HEK293T (cell line): ENCODE measurements at regions not wholly inside any gene's neighbourhood (a gene's known extent, or its start where the extent isn't known, plus 50 kb on each side); places are given as distances from the start of the nearest gene placed in this dataset.

Experiments used
- CTCF ChIA-PET: fragments of 350-600 bp; formaldehyde crosslinking; extraction: SDS; loops from one replicate; lab custom pipeline; 2021; ENCODE audit warnings: antibody characterized with exemption, inconsistent platforms; lab: Yijun Ruan, JAX
- POLR2A ChIA-PET: fragments of 350-600 bp; formaldehyde crosslinking; extraction: SDS; loops from one replicate; lab custom pipeline; 2020; ENCODE audit warnings: antibody characterized with exemption, inconsistent platforms; lab: Yijun Ruan, JAX
- DNase-seq: peaks from one replicate; pipeline ENCODE4 v3.0.0; 2012; ENCODE audit warnings: mixed read lengths; ENCODE audit errors: extremely low spot score
- ARNT ChIP-seq: fragments of 450-650 bp; IDR thresholded peaks from 2 replicates; pipeline ENCODE4 v1.6.1; 2017; ENCODE audit warnings: mild to moderate bottlenecking
- BHLHE40 ChIP-seq: fragments of 450-650 bp; IDR thresholded peaks from 2 replicates; pipeline ENCODE4 v1.6.1; 2016; ENCODE audit warnings: mild to moderate bottlenecking, moderate library complexity, borderline replicate concordance
- CTBP1 ChIP-seq: fragments of 450-650 bp; IDR thresholded peaks from 2 replicates; pipeline ENCODE4 v1.6.1; 2016; ENCODE audit warnings: borderline replicate concordance
- ELF4 ChIP-seq: fragments of 450-650 bp; IDR thresholded peaks from 2 replicates; pipeline ENCODE4 v1.6.1; 2017; ENCODE audit warnings: antibody characterized with exemption
- FOXA1 ChIP-seq: fragments of 450-650 bp; IDR thresholded peaks from 2 replicates; pipeline ENCODE4 v1.6.1; 2016; ENCODE audit warnings: mild to moderate bottlenecking
- FOXK2 ChIP-seq: fragments of 450-650 bp; IDR thresholded peaks from 2 replicates; pipeline ENCODE4 v1.6.1; 2016; ENCODE audit warnings: mild to moderate bottlenecking
- FOXM1 ChIP-seq: fragments of 450-650 bp; IDR thresholded peaks from 2 replicates; pipeline ENCODE4 v1.6.1; 2017; ENCODE audit warnings: mild to moderate bottlenecking, borderline replicate concordance
- HDGF ChIP-seq: fragments of 450-650 bp; IDR thresholded peaks from 2 replicates; pipeline ENCODE4 v1.6.1; 2017; ENCODE audit warnings: antibody characterized with exemption, borderline replicate concordance
- L3MBTL2 ChIP-seq: fragments of 450-650 bp; conservative IDR thresholded peaks from 2 replicates; pipeline ENCODE4 v1.6.1; 2016; ENCODE audit warnings: mild to moderate bottlenecking
- LEF1 ChIP-seq: fragments of 450-650 bp; IDR thresholded peaks from 2 replicates; pipeline ENCODE4 v1.6.1; 2017; ENCODE audit warnings: mild to moderate bottlenecking, borderline replicate concordance
- NFRKB ChIP-seq: fragments of 450-650 bp; IDR thresholded peaks from 2 replicates; pipeline ENCODE4 v1.6.1; 2016; ENCODE audit warnings: mild to moderate bottlenecking, moderate library complexity
- PKNOX1 ChIP-seq: fragments of 450-650 bp; IDR thresholded peaks from 2 replicates; pipeline ENCODE4 v1.6.1; 2016
- SP1 ChIP-seq: fragments of 450-650 bp; IDR thresholded peaks from 2 replicates; pipeline ENCODE4 v1.6.1; 2017
- SUZ12 ChIP-seq: fragments of 450-650 bp; IDR thresholded peaks from 2 replicates; pipeline ENCODE4 v1.6.1; 2016; ENCODE audit warnings: mild to moderate bottlenecking
- TARDBP ChIP-seq: fragments of 450-650 bp; IDR thresholded peaks from 2 replicates; pipeline ENCODE4 v1.6.1; 2016
- ZNF384 ChIP-seq: fragments of 450-650 bp; IDR thresholded peaks from 2 replicates; pipeline ENCODE4 v1.6.1; 2016

GRCh38 chr4:148951346-148951745, 509.1 kb upstream of the NR3C2 start:
- no peak for DNase-seq
- POLR2A ChIA-PET, result no interaction called here
- CTCF ChIA-PET, result interaction anchor here (0.7 kb wide), 1 partner anchor 1414 kb away, joined by 3 read pairs; no protein-coding TSS in a partner anchor
- TF ChIP-seq SUZ12, result no peak
- no peak for TF ChIP-seq FOXA1
- TF ChIP-seq ZNF384, result no peak
- no peak for TF ChIP-seq CTBP1
- no peak for TF ChIP-seq PKNOX1
- TF ChIP-seq LEF1, result no peak
- no peak for TF ChIP-seq SP1
- no peak for TF ChIP-seq HDGF
- no peak for TF ChIP-seq ARNT
- no peak for TF ChIP-seq BHLHE40
- TF ChIP-seq NFRKB, result no peak
- TF ChIP-seq FOXM1, result no peak
- TF ChIP-seq TARDBP, result no peak
- no peak for TF ChIP-seq FOXK2
- no peak for TF ChIP-seq L3MBTL2

GRCh38 chr4:148946271-148946670, 504.1 kb upstream of the NR3C2 start:
- no peak for DNase-seq
- no peak for TF ChIP-seq CTBP1
- no peak for TF ChIP-seq NFRKB
- ChIA-PET POLR2A (no interaction called here), CTCF (interaction anchor here (0.5 kb wide), 1 partner anchor 8 kb away, joined by 3 read pairs; no protein-coding TSS in a partner anchor)

- no peak for DNase-seq
- ChIA-PET POLR2A (no interaction called here), CTCF (no interaction called here)
- TF ChIP-seq CTBP1 (no peak), HDGF (no peak), PKNOX1 (no peak), ELF4 (no peak)
These were observed 502.6 kb upstream of the NR3C2 start for GRCh38 chr4:148944839-148945219.

GRCh38 chr4:148944136-148944838, 502.1 kb upstream of the NR3C2 start:
- POLR2A ChIA-PET, result no interaction called here
- CTCF ChIA-PET, result no interaction called here
- no peak for DNase-seq
- no peak for TF ChIP-seq BHLHE40
- TF ChIP-seq NFRKB, result no peak
- no peak for TF ChIP-seq ZNF384
- no peak for TF ChIP-seq ARNT
- no peak for TF ChIP-seq HDGF
- TF ChIP-seq L3MBTL2, result no peak
- TF ChIP-seq FOXM1, result no peak
- TF ChIP-seq SP1, result no peak
- no peak for TF ChIP-seq TARDBP
- no peak for TF ChIP-seq SUZ12
- TF ChIP-seq LEF1, result no peak
- TF ChIP-seq PKNOX1, result no peak
- TF ChIP-seq FOXK2, result no peak
- no peak for TF ChIP-seq ELF4
- TF ChIP-seq FOXA1, result no peak
- TF ChIP-seq CTBP1, result no peak

GRCh38 chr4:148934926-148935578, 492.8 kb upstream of the NR3C2 start:
- no peak for DNase-seq
- TF ChIP-seq HDGF (no peak), SUZ12 (no peak), ARNT (no peak), FOXM1 (no peak), BHLHE40 (no peak), FOXA1 (no peak), ELF4 (no peak), SP1 (no peak), CTBP1 (no peak), NFRKB (no peak)
- POLR2A ChIA-PET, result no interaction called here
- CTCF ChIA-PET, result interaction anchor here (0.6 kb wide), 1 partner anchor 952 kb away, joined by 3 read pairs; no protein-coding TSS in a partner anchor
